MV-4-11 (cell line): ENCODE measurements at regions not wholly inside any gene's neighbourhood (a gene's known extent, or its start where the extent isn't known, plus 50 kb on each side); places are given as distances from the start of the nearest gene placed in this dataset.
"Not testable (repeated sequence)": the region's sequence is repeated elsewhere in the genome, so short reads cannot be mapped to it uniquely, and the experiment has no call there.

Experiments used
- DNase-seq: peaks from one replicate; lab custom pipeline; 2025; lab: John Stamatoyannopoulos, UW

DNA sequence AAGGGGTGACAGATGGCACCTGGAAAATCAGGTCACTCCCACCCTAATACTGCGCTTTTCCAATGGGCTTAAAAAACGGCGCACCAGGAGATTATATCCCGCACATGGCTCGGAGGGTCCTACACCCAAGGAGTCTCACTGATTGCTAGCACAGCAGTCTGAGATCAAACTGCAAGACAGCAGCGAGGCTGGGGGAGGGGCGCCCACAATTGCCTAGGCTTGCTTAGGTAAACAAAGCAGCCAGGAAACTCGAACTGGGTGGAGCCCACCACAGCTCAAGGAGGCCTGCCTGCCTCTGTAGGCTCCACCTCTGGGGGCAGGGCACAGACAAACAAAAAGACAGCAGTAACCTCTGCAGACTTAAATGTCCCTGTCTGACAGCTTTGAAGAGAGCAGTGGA is 205.7 kb upstream of the HTR1E start:
- DNase-seq = not testable (repeated sequence)

DNA sequence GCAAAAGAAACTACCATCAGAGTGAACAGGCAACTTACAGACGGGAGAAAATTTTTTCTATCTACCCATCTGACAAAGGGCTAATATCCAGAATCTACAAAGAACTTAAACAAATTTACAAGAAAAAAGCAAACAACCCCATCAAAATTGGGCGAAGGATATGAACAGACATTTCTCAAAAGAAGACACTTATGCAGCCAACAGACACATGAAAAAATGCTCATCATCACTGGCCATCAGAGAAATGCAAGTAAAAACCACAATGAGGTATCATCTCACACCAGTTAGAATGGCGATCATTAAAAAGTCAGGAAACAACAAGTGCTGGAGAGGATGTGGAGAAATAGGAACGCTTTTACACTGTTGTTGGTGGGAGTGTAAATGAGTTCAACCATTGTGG is 206.6 kb upstream of the HTR1E start:
- not testable (repeated sequence) for DNase-seq

GRCh38 chr6:86730216-86730615 is 207.1 kb upstream of the HTR1E start:
- no peak for DNase-seq

DNA sequence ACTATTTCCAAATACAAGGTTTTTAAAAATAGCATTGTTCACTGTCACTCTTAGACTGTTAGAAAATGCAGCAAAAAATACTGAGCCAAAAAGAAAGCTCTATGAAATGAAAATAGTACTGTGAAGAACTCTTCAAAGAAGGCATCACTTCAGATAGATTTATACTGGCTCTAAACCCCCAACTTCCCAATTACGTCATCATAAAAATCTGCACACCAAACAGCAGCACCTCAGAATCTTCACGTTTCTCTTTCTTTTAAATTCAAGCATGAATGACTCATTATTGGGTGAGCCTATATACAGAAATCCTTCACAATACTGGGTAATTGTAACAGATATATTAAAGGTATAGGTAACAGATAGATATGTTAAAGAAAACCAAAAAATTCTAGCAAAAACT is 208.4 kb upstream of the HTR1E start:
- DNase-seq = no peak

- no peak for DNase-seq
Measured at GRCh38 chr6:86724695-86725094, 212.6 kb upstream of the HTR1E start.

- DNase-seq = no peak
Measured at GRCh38 chr6:86723729-86724128, 213.6 kb upstream of the HTR1E start.

- no peak for DNase-seq
Measured at GRCh38 chr6:86723151-86723550, 214.2 kb upstream of the HTR1E start.

GRCh38 chr6:86722131-86722530 is 215.2 kb upstream of the HTR1E start:
- no peak for DNase-seq

GRCh38 chr6:86715676-86716075 is 221.7 kb upstream of the HTR1E start:
- no peak for DNase-seq

DNA sequence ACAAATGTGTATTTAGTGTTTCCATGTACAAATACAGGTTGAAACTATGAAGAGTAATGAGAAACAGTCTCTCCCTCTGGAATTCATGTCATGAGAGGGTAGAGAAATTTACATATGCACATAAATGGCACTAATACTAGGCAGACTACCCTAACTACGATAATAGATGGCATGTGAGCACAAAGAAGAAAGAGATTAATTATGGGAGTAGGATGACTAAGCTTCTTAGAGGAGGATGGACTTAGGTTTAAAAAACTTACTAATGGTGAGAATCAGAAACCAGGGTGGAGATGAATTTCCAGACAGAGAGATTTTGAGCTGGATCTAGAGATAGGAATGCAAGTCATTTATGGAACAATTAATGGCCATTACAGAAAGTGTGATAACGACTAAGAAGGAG is 225.3 kb upstream of the HTR1E start:
- no peak for DNase-seq

- DNase-seq = no peak
Measured at GRCh38 chr6:86707545-86708120, 229.7 kb upstream of the HTR1E start.

GRCh38 chr6:86706449-86706848 is 230.9 kb upstream of the HTR1E start:
- no peak for DNase-seq

DNA sequence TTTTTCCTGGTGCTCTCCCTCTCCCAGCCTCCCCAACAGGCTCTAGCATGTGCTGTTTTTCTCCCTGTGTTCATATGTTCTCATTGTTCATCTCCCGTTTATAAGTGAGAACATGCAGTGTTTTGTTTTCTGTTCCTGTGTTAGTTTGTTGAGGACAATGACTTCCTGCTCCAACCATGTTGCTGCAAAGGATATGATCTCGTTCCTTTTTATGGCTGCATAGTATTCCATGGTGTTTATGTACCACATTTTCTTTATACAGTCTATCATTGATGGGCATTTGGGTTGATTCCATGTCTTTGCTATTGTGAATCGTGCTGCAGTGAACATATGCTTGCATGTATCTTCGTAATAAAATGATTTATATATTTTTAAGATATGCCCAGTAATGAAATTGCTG is 236.1 kb upstream of the HTR1E start:
- DNase-seq = not testable (repeated sequence)

DNA sequence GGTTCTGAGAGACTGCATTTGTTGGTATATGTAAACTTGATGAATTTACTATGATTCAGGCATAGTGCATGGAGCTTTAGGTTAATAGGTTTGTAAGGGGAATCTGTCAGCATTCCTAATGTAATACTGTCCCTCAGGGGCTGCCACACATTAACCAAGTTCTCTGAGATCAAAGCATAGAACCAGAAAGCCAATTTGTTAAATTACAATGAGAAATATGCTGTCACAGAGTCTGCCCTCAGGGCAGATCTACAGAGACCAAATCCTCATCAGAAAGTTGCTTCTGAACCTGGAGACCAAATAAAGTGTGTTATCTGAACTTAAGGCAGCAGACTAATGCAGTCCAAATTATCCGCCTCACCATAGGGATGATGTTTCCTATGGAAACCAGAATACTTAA is 250.8 kb upstream of the HTR1E start:
- no peak for DNase-seq

DNA sequence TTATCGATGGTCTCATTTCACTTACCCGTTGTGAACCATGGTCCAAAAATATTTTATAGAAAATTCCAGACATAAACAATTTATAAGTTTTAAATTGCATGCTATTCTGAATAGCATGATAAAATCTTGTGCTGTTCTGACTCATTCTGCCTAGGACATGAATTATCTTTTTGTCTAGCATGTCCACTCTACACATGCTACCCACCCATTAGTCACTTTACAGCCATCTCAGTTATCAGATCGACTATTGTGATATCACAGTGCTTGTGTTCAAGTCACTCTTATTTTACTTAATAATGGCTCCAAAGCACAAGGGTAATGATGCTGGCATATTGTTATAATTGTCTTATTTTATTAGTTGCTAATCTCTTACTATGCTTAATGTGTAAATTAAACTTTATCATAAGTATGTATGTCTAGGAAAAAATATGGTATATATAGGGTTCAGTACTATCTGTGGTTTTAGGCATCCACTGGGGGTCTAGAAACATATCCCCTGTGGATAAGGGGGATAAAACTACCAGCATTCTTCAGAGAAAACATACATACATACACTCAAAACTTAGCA is 252.0 kb upstream of the HTR1E start:
- DNase-seq = no peak

DNA sequence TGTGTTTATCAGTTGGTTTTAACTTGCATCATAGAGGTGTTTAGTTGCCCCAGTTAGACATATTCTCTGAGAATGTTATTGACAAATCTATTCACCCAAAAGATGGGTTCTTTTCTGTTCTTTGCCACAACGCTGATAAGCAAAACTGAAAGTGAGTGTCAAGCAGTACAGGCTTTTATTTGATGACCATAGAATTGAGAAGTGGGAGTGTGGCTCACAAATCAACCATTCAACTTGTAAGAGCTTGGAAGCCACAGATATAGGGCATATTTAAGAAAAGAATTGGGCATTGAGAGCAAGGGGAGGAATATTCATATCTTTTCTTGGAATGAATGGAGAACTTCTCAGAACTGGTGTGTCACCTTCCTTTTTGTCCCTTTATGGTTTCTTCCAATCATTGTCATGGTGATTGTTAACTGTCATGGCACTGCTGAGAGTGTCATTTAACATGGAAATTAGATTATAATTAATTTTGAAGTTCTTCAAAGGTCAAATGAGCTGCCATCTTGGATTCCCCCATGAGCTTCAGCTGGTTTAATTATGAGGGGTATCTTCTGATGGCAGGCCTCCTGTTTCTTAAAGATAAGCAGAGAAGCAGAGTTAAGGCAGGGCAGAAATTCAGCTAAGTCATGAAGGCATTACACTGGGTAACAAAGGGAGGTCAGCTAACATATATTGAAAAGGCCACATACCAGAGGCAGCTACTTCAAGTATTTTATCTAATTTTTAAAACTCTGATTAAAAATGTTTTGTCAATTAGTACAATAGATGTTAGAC is 254.0 kb upstream of the HTR1E start:
- peak; percentile 0 for DNase-seq

GRCh38 chr6:86682297-86682696 is 255.0 kb upstream of the HTR1E start:
- DNase-seq = no peak

DNA sequence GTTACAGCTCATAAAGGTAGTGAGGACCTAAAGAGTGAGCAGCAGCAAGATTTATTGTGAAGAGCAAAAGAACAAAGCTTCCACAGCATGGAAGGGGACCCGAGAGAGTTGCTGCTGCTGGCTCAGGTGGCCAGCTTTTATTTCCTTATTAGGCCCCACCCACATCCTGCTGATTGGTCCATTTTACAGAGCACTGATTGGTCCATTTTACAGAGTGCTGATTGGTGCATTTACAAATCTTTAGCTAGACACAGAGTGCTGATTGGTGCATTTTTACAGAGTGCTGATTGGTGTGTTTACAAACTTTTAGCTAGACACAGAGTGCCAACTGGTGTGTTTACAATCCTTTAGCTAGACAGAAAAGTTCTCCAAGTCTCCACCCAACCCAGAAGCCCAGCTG is 256.2 kb upstream of the HTR1E start:
- not testable (repeated sequence) for DNase-seq

DNA sequence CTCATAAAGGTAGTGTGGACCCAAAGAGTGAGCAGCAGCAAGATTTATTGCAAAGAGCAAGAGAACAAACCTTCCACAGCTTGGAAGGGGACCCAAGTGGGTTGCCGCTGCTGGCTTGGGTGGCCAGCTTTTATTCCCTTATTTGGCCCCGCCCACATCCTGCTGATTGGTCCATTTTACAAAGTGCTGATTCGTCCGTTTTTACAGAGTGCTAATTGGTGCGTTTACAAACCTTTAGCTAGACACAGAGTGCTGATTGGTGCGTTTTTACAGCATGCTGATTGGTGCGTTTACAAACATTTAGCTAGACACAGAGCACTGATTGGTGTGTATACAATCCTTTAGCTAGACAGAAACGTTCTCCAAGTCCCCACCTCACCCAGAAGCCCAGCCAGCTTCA is 265.2 kb upstream of the HTR1E start:
- DNase-seq = not testable (repeated sequence)

GRCh38 chr6:86657192-86657591 is 280.1 kb upstream of the HTR1E start:
- DNase-seq = no peak

DNA sequence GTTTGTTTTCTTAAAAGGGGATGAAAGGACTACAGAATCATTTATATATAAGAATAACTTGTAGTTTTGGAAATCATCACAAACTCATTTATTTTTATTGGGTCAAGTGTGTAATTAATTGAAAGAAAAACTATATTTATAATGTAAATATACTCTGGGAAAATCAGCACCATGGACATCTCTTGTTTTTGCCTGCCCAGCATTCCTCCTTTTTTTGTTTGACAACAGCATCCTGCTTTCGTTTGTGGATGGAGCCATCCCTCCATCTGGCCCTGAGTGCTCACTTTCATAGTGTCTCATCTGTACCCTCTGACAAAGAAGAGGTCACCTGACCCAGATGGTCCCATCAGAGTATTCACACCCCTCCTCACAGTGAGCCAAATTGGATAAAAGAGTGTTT is 308.2 kb upstream of the HTR1E start:
- DNase-seq = no peak

DNA sequence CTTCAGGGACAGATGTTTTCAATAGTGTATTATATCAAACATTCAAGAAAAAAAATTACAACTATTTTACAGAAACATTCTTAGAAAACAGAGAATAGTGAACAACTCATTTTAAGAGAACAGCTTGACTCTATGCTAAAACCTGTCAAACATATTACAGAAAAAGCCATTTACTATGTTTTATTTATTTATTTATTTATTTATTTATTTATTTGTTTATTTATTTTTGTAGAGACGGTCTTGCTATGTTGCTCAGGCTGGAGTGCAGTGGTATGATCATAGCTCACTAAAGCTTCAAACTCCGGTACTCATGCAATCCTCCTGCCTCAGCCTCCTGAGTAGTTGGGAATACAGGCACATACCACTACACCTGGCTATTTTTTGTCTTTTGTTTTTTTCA is 317.9 kb upstream of the HTR1E start:
- no peak for DNase-seq

DNA sequence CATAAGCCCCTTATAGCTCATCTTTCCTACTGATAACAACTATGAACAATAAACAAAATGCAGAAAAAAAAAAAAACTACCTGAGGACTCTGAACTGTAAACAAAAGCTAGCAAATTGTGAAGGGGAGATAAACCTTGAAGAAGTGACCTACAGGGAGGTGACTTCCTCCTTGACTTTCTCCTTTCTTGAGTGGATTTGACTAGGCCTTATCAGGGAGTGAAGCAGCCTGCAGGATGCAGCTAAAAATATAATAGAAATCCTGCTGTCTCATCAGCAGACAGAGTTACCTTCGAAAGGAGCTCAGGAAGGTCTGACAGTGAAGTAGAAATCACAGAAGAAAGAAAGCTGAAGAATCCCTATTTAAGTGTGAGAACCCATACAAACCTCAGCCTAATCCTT is 322.0 kb upstream of the HTR1E start:
- DNase-seq = no peak
